C4-2B (cell line): ENCODE measurements at regions not wholly inside any gene's neighbourhood (a gene's known extent, or its start where the extent isn't known, plus 50 kb on each side); places are given as distances from the start of the nearest gene placed in this dataset.

Experiments used
- ZFX ChIP-seq: fragments of 450-650 bp; IDR thresholded peaks from 2 replicates; pipeline ENCODE4 v1.6.1; 2017
- TF ChIP-seq, protein P1 (sequence below): fragments of 450-650 bp; conservative IDR thresholded peaks from 2 replicates; pipeline ENCODE4 v1.5.1; 2017; ENCODE audit warnings: mild to moderate bottlenecking

DNA sequence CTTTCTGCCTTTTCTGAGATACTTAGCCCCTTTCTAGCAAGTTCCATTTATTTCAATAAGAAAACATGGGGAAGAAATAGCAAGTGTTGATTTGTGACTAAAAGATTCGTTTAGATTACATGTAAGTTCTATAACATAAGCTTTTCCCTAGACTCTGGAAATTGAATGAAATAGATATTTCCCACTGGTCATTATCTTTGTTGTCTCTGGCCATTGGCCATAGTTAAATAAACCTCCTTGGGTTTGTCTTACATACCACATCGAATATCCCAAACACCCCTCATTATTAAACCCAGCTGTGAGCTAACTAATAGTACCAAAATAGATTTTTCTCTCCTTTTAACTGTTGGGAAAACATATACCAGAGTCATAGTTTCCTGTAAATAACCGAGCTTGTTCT, 534.8 kb downstream of the IQCM start:
- TF ChIP-seq, protein P1, sequence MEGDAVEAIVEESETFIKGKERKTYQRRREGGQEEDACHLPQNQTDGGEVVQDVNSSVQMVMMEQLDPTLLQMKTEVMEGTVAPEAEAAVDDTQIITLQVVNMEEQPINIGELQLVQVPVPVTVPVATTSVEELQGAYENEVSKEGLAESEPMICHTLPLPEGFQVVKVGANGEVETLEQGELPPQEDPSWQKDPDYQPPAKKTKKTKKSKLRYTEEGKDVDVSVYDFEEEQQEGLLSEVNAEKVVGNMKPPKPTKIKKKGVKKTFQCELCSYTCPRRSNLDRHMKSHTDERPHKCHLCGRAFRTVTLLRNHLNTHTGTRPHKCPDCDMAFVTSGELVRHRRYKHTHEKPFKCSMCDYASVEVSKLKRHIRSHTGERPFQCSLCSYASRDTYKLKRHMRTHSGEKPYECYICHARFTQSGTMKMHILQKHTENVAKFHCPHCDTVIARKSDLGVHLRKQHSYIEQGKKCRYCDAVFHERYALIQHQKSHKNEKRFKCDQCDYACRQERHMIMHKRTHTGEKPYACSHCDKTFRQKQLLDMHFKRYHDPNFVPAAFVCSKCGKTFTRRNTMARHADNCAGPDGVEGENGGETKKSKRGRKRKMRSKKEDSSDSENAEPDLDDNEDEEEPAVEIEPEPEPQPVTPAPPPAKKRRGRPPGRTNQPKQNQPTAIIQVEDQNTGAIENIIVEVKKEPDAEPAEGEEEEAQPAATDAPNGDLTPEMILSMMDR = no peak
- no peak for TF ChIP-seq ZFX
